WTC11 (cell line): ENCODE measurements at regions not wholly inside any gene's neighbourhood (a gene's known extent, or its start where the extent isn't known, plus 50 kb on each side); places are given as distances from the start of the nearest gene placed in this dataset.

Experiments
- ATAC-seq: fragments of 200-7000 bp; cut with Tn5 transposase; 2 replicates; pipeline ENCODE4 v1.10.0; 2021; ENCODE audit warnings: mild to moderate bottlenecking, moderate library complexity
- CTCF ChIA-PET: fragments of 300-600 bp; sonication (Branson Sonifier 250); formaldehyde crosslinking; loops from one replicate; lab custom pipeline; 2021; ENCODE audit warnings: antibody characterized with exemption; lab: Charles Lee
- POLR2A ChIA-PET: fragments of 350-600 bp; sonication (Branson Sonifier 250); formaldehyde crosslinking; loops from one replicate; lab custom pipeline; 2021; ENCODE audit warnings: antibody characterized with exemption; lab: Charles Lee
- DNase-seq: peaks from one replicate; pipeline ENCODE4 v3.0.0; 2021; ENCODE audit warnings: low spot score
- H3K27ac Mint-ChIP-seq: 2 replicates; pipeline ENCODE4 v1.8.0; 2021; ENCODE audit warnings: mixed read lengths
- H3K27me3 Mint-ChIP-seq: 2 replicates; pipeline ENCODE4 v1.8.0; 2021; ENCODE audit warnings: low read depth, mild to moderate bottlenecking, moderate library complexity, mixed read lengths
- H3K36me3 Mint-ChIP-seq: 2 replicates; pipeline ENCODE4 v1.8.0; 2021; ENCODE audit warnings: mixed read lengths
- H3K4me1 Mint-ChIP-seq: 2 replicates; pipeline ENCODE4 v1.8.0; 2022; ENCODE audit warnings: mixed read lengths
- H3K4me3 Mint-ChIP-seq: 2 replicates; pipeline ENCODE4 v1.8.0; 2021; ENCODE audit warnings: mild to moderate bottlenecking, moderate library complexity, mixed read lengths
- H3K9me3 Mint-ChIP-seq: 2 replicates; pipeline ENCODE4 v1.8.0; 2021; ENCODE audit warnings: mixed read lengths
- CREM ChIP-seq: sonication (generic); formaldehyde crosslinking; IDR thresholded peaks from 2 replicates; pipeline ENCODE4 v1.8.1; 2022; ENCODE audit warnings: mild to moderate bottlenecking, missing genetic modification reagents, moderate library complexity
- JAZF1 ChIP-seq: fragments of 250-450 bp; sonication (Bioruptor Pico); IDR thresholded peaks from 2 replicates; pipeline ENCODE4 v1.9.0; 2021; ENCODE audit warnings: moderate library complexity, mild to moderate bottlenecking, inconsistent platforms
- KAT7 ChIP-seq: sonication (generic); formaldehyde crosslinking; IDR thresholded peaks from 2 replicates; pipeline ENCODE4 v1.8.1; 2023; ENCODE audit warnings: missing genetic modification reagents, mild to moderate bottlenecking, borderline replicate concordance
- MXD4 ChIP-seq: fragments of 250-450 bp; sonication (Bioruptor Pico); IDR thresholded peaks from 2 replicates; pipeline ENCODE4 v1.8.0; 2021; ENCODE audit warnings: mild to moderate bottlenecking, moderate library complexity, borderline replicate concordance
- NR1H2 ChIP-seq: sonication (generic); formaldehyde crosslinking; IDR thresholded peaks from 2 replicates; pipeline ENCODE4 v1.9.0; 2021; ENCODE audit warnings: mild to moderate bottlenecking, moderate library complexity, missing genetic modification reagents
- PRRX2 ChIP-seq: fragments of 250-450 bp; sonication (Bioruptor Pico); IDR thresholded peaks from 2 replicates; pipeline ENCODE4 v1.8.0; 2021; ENCODE audit warnings: mild to moderate bottlenecking
- SMAD3 ChIP-seq: sonication (generic); formaldehyde crosslinking; IDR thresholded peaks from 2 replicates; pipeline ENCODE4 v1.8.0; 2022; ENCODE audit warnings: missing genetic modification reagents, mild to moderate bottlenecking, borderline replicate concordance
- ZBTB21 ChIP-seq: sonication (generic); formaldehyde crosslinking; IDR thresholded peaks from 2 replicates; pipeline ENCODE4 v1.8.1; 2023; ENCODE audit warnings: mild to moderate bottlenecking, missing genetic modification reagents, borderline replicate concordance
- TF ChIP-seq, protein P1 (sequence below): fragments of 250-450 bp; sonication (Bioruptor Pico); IDR thresholded peaks from 2 replicates; pipeline ENCODE4 v1.9.0; 2021; ENCODE audit warnings: mild to moderate bottlenecking

DNA sequence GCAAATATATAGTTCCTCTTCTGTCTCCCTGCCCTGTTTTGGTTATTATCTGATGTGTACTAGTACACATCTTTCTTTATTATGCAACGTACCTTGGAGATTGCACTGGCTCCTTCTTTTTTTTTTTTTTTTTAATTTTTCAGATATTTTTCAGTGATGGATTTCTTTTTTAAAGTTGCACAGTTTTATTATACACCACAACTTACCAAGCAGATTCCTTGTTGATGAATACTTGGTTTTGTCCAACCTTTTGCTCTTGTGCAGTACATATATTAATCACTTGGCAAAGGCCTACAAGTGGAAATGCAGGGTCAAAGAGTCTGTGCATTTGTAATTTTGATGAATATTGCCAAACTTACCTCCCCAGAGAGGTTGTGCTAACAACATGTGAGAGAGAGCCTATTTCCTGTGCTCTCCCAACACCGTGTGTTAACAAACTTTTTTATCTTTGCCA is 50.1 kb upstream of the RNF24 start:
- peaks cover 37% of the 10 kb centered on the region for H3K4me1 Mint-ChIP-seq
- ChIA-PET POLR2A (no interaction called here), CTCF (interaction anchor here (1.0 kb wide), 1 partner anchor 130 kb away, joined by 5 read pairs; no protein-coding TSS in a partner anchor)
- H3K36me3 Mint-ChIP-seq: 0 out of 2 replicates have a peak, but pooled peaks cover 3% of the 10 kb centered on the region
- peaks cover 6% of the 10 kb centered on the region for H3K9me3 Mint-ChIP-seq
- TF ChIP-seq KAT7 (CRISPR knock-in tag) (no peak), PRRX2 (CRISPR knock-in tag) (no peak), ZBTB21 (CRISPR knock-in tag) (no peak), SMAD3 (no peak), JAZF1 (CRISPR knock-in tag) (no peak), MXD4 (CRISPR knock-in tag) (no peak), CREM (CRISPR knock-in tag) (no peak), NR1H2 (CRISPR knock-in tag) (no peak)
- TF ChIP-seq, protein P1, sequence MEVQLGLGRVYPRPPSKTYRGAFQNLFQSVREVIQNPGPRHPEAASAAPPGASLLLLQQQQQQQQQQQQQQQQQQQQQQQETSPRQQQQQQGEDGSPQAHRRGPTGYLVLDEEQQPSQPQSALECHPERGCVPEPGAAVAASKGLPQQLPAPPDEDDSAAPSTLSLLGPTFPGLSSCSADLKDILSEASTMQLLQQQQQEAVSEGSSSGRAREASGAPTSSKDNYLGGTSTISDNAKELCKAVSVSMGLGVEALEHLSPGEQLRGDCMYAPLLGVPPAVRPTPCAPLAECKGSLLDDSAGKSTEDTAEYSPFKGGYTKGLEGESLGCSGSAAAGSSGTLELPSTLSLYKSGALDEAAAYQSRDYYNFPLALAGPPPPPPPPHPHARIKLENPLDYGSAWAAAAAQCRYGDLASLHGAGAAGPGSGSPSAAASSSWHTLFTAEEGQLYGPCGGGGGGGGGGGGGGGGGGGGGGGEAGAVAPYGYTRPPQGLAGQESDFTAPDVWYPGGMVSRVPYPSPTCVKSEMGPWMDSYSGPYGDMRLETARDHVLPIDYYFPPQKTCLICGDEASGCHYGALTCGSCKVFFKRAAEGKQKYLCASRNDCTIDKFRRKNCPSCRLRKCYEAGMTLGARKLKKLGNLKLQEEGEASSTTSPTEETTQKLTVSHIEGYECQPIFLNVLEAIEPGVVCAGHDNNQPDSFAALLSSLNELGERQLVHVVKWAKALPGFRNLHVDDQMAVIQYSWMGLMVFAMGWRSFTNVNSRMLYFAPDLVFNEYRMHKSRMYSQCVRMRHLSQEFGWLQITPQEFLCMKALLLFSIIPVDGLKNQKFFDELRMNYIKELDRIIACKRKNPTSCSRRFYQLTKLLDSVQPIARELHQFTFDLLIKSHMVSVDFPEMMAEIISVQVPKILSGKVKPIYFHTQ: no peak
- no peak overlapping the region for H3K27ac Mint-ChIP-seq
- no peak for ATAC-seq
- H3K27me3 Mint-ChIP-seq: no peaks in the 10 kb centered on the region; the same call in 1 of the 2 replicates
- DNase-seq: no peak
- no peak overlapping the region for H3K4me3 Mint-ChIP-seq
